OCI-LY3 (cell line): ENCODE measurements at regions not wholly inside any gene's neighbourhood (a gene's known extent, or its start where the extent isn't known, plus 50 kb on each side); places are given as distances from the start of the nearest gene placed in this dataset.

ENCODE experiments used
- CTCF ChIP-seq: fragments of 200-600, 300-600 bp; sonication (generic); IDR thresholded peaks from 2 replicates; pipeline ENCODE4 v1.5.1; 2014; ENCODE audit warnings: antibody characterized with exemption, low read length, low read depth
- EZH2phosphoT487 ChIP-seq: fragments of 200-600 bp; shearing (Covaris generic); IDR thresholded peaks from 2 replicates; pipeline ENCODE4 v1.6.1; 2018; ENCODE audit warnings: antibody characterized with exemption, mixed run types, low read depth

- TF ChIP-seq CTCF: no peak
- TF ChIP-seq EZH2phosphoT487: no peak
Observed at GRCh38 chr5:60463179-60463868, 236.6 kb downstream of the DEPDC1B start.
